ENCODE measurements at regions not wholly inside any gene's neighbourhood (a gene's known extent, or its start where the extent isn't known, plus 50 kb on each side); places are given as distances from the start of the nearest gene placed in this dataset.

DNA sequence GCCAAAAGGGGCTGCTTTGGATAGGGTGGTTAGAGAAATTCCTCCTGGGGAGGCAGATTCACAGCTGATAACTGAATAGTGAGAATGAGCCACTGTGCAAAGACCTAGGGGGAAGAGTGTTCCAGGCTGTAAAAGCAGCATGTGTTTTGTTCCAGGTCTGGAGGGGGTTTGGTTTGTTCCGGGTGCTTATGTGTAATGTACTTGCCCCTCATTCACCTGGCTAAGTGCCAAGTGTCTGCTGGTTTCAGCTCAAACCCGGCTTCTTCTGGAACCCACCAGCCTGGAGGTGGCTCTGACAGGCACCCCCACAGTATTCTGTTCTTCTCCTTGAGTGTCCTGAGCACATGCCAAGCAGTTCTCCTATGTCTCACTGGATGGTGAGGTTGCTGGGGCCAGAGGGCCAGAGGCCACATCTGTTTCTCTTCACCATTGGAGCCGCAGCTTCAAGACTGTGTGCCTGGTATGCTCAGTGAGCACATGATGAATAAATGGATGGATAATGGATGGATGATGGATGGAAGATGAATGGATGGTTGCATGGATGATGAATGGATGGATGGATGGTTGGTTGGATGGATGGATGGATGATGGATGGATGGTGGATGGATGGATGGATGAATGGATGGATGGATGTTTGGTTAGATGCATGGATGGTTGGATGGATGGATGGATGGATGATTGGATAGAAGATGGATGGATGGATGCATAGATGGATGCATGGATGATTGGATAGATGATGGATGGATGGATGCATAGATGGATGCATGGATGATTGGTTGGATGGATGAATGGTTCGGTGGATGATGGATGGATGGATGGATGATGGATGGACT lies 227.6 kb downstream of the BMP7 start:
- H3K36me3 ChIP-seq (ENCODE audit: control insufficient read depth, insufficient read depth, low read length) = no peaks in the 10 kb centered on the region
- no peak overlapping the region for H3K4me3 ChIP-seq (ENCODE audit: low read length)
- no peak for DNase-seq
- Mint-ChIP-seq H3K27me3 (ENCODE audit: insufficient read depth) (peaks cover 22% of the 10 kb centered on the region), H3K4me1 (no peaks in the 10 kb centered on the region), H3K9me3 (peaks cover 3% of the 10 kb centered on the region), H3K27ac (no peak overlapping the region), H3K36me3 (ENCODE audit: low read depth) (no peaks in the 10 kb centered on the region), H3K4me3 (no peak overlapping the region)
- no peaks in the 10 kb centered on the region for H3K9me3 ChIP-seq (ENCODE audit: control insufficient read depth, low read length)
- H3K27me3 ChIP-seq (ENCODE audit: control insufficient read depth, insufficient read depth, low read length, poor library complexity, severe bottlenecking) = peaks cover 8% of the 10 kb centered on the region
- H3K27ac ChIP-seq (ENCODE audit: low read depth, low read length) = no peak overlapping the region
- TF ChIP-seq CTCF (conservative IDR thresholded peaks at IDR 0.05) = no peak
- 91 to 93% methylated on average over 4 of the region's 4 CpGs for WGBS, 2 experiments (ENCODE audit: insufficient coverage in 1 of 2, insufficient read length in 1 of 2)
- H3K9ac ChIP-seq (ENCODE audit: extremely low read depth, low read length, poor library complexity, severe bottlenecking) = no peak overlapping the region
- no peaks in the 10 kb centered on the region for H3K4me1 ChIP-seq (ENCODE audit: control insufficient read depth, insufficient read depth, low read length)

DNA sequence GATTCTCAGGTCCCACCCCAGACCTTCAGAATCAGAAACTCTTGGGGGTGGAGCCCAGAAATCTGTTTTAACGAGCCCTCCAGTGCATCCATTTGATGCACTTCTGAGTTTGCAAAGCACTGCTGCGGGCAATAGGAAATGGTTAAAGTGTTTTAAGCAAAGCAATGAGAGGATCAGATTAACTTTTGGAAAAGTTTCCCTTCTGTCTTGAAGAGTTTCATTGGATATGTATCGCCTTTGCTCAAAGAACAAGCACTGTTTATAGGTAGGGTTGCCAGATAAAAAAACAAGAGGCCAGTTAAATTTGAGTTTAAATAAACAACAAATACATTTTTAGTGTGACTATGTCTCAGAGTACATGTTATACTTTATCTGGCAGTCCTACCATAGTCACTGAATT lies 226.0 kb downstream of the BMP7 start:
- no peak overlapping the region for H3K4me3 Mint-ChIP-seq
- DNase-seq = no peak
- no peaks in the 10 kb centered on the region for H3K36me3 Mint-ChIP-seq (ENCODE audit: low read depth)
- peaks cover 8% of the 10 kb centered on the region for H3K27me3 ChIP-seq (ENCODE audit: control insufficient read depth, insufficient read depth, low read length, poor library complexity, severe bottlenecking)
- no peak overlapping the region for H3K9ac ChIP-seq (ENCODE audit: extremely low read depth, low read length, poor library complexity, severe bottlenecking)
- H3K27ac ChIP-seq (ENCODE audit: low read depth, low read length) = no peak overlapping the region
- 95 to 100% methylated on average over 2 to 3 of the region's 3 CpGs for WGBS, 2 experiments (ENCODE audit: insufficient coverage in 1 of 2, insufficient read length in 1 of 2)
- no peak overlapping the region for H3K4me3 ChIP-seq (ENCODE audit: low read length)
- peaks cover 13% of the 10 kb centered on the region for H3K27me3 Mint-ChIP-seq (ENCODE audit: insufficient read depth)
- TF ChIP-seq CTCF (conservative IDR thresholded peaks at IDR 0.05) = no peak
- no peaks in the 10 kb centered on the region for H3K4me1 Mint-ChIP-seq
- no peaks in the 10 kb centered on the region for H3K9me3 ChIP-seq (ENCODE audit: control insufficient read depth, low read length)
- no peaks in the 10 kb centered on the region for H3K36me3 ChIP-seq (ENCODE audit: control insufficient read depth, insufficient read depth, low read length)
- no peaks in the 10 kb centered on the region for H3K9me3 Mint-ChIP-seq
- H3K4me1 ChIP-seq (ENCODE audit: control insufficient read depth, insufficient read depth, low read length) = no peaks in the 10 kb centered on the region
- no peak overlapping the region for H3K27ac Mint-ChIP-seq

GRCh38 chr20:57040924-57041323 lies 225.5 kb downstream of the BMP7 start:
- Histone ChIP-seq H3K27me3 (ENCODE audit: control insufficient read depth, insufficient read depth, low read length, poor library complexity, severe bottlenecking) (peaks cover 8% of the 10 kb centered on the region), H3K9ac (ENCODE audit: extremely low read depth, low read length, poor library complexity, severe bottlenecking) (no peak overlapping the region), H3K9me3 (ENCODE audit: control insufficient read depth, low read length) (no peaks in the 10 kb centered on the region), H3K36me3 (ENCODE audit: control insufficient read depth, insufficient read depth, low read length) (no peaks in the 10 kb centered on the region), H3K4me3 (ENCODE audit: low read length) (no peak overlapping the region), H3K27ac (ENCODE audit: low read depth, low read length) (no peak overlapping the region), H3K4me1 (ENCODE audit: control insufficient read depth, insufficient read depth, low read length) (no peaks in the 10 kb centered on the region)
- Mint-ChIP-seq H3K9me3 (no peaks in the 10 kb centered on the region), H3K36me3 (ENCODE audit: low read depth) (no peaks in the 10 kb centered on the region), H3K27me3 (ENCODE audit: insufficient read depth) (peaks cover 12% of the 10 kb centered on the region), H3K4me1 (no peaks in the 10 kb centered on the region), H3K4me3 (no peak overlapping the region), H3K27ac (no peak overlapping the region)
- no peak for DNase-seq
- no peak for TF ChIP-seq CTCF (conservative IDR thresholded peaks at IDR 0.05)
- WGBS, 2 experiments (ENCODE audit: insufficient coverage in 1 of 2, insufficient read length in 1 of 2) = 87 to 96% methylated on average over 7 to 8 of the region's 8 CpGs

Measured in endodermal cell (in vitro differentiated cells).